ENCODE measurements at regions not wholly inside any gene's neighbourhood (a gene's known extent, or its start where the extent isn't known, plus 50 kb on each side); places are given as distances from the start of the nearest gene placed in this dataset.

DNA sequence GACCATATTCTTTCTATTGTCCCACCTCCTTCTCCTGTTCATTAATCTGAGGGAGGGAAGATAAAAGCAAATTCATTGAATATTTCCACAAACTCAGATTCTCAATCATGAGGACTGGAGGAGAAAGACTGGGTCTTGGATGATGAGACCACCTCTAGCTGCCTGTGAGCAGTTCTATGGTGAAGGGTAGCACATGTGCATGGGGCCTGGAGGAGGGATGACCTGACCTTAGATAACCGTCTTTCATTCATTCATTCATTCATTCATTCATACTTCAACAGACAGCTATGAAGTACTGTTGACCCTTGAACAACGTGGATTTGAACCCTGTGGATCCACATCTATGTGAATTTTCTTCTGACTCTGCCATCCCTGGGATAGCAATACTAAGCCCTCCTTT lies 68.4 kb downstream of the MED10 start:
- Histone ChIP-seq H3K4me3 (replicated peaks in 1 of 3) (no peak overlapping the region), H3K9me3 (no peaks in the 10 kb centered on the region), H3K4me1 (no peaks in the 10 kb centered on the region), H3K36me3 (no peaks in the 10 kb centered on the region), H3K27me3 (no peaks in the 10 kb centered on the region), H3K27ac (no peak overlapping the region)
- intact Hi-C loops (cut with DNase I), result no loop called here
- no peak for DNase-seq
- TF ChIP-seq POLR2A (IDR thresholded peaks at IDR 0.05), result no peak
- TF ChIP-seq, protein P1, sequence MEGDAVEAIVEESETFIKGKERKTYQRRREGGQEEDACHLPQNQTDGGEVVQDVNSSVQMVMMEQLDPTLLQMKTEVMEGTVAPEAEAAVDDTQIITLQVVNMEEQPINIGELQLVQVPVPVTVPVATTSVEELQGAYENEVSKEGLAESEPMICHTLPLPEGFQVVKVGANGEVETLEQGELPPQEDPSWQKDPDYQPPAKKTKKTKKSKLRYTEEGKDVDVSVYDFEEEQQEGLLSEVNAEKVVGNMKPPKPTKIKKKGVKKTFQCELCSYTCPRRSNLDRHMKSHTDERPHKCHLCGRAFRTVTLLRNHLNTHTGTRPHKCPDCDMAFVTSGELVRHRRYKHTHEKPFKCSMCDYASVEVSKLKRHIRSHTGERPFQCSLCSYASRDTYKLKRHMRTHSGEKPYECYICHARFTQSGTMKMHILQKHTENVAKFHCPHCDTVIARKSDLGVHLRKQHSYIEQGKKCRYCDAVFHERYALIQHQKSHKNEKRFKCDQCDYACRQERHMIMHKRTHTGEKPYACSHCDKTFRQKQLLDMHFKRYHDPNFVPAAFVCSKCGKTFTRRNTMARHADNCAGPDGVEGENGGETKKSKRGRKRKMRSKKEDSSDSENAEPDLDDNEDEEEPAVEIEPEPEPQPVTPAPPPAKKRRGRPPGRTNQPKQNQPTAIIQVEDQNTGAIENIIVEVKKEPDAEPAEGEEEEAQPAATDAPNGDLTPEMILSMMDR (IDR thresholded peaks at IDR 0.05), result no peak
- WGBS, 2 donors, result 59 to 65% methylated on average over 2 of the region's 2 CpGs

DNA sequence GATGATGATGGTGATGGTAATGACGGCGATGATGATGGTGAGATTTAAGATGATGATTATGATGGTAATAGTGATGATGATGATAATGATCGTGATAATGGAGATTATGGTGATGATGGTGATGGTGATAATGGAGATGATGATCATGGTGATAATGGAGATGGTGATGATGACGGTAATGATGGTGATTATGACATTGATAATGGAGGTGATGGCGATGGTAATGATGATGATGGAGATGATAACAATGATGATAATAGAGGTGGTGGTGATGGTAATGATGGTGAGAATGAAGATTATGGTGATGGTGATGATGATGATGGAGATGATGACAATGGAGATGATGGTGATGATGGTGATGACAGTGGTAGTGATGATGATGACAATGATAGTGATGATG lies 69.7 kb downstream of the MED10 start:
- Histone ChIP-seq H3K4me3 (replicated peaks in 1 of 3) (no peak overlapping the region), H3K9me3 (no peaks in the 10 kb centered on the region), H3K27me3 (no peaks in the 10 kb centered on the region), H3K4me1 (no peaks in the 10 kb centered on the region), H3K36me3 (no peaks in the 10 kb centered on the region), H3K27ac (no peak overlapping the region)
- DNase-seq, result no peak
- 86 to 87% methylated on average over 5 of the region's 5 CpGs for WGBS, 2 donors
- TF ChIP-seq, protein P1 (IDR thresholded peaks at IDR 0.05), result no peak
- no peak for TF ChIP-seq POLR2A (IDR thresholded peaks at IDR 0.05)
- intact Hi-C loops (cut with DNase I), result no loop called here

DNA sequence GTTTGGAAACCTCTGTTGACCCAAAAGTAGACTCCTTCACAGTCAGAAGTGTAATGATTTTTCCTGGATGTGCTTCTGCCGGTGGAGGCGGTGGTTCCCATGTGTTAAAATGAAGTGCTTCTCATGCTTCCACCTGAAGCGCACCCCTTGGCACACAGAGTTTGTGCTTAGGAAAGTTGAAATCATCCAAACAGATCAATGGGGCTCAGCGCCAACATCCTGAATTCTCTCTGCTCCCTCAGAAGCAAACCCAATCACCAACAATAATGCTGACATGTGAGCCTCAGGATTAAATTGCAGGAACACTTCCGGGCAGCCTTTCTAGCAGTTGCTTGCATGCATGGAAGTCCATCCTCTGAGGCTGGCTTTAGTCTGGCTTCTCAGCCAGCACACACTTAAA lies 71.0 kb downstream of the MED10 start:
- TF ChIP-seq POLR2A (IDR thresholded peaks at IDR 0.05), result no peak
- TF ChIP-seq, protein P1 (IDR thresholded peaks at IDR 0.05), result no peak
- no peaks in the 10 kb centered on the region for H3K9me3 ChIP-seq
- no peak overlapping the region for H3K27ac ChIP-seq
- H3K4me1 ChIP-seq, result no peaks in the 10 kb centered on the region
- no peaks in the 10 kb centered on the region for H3K27me3 ChIP-seq
- WGBS, 2 donors, result 76 to 82% methylated on average over 5 of the region's 5 CpGs
- intact Hi-C loops (cut with DNase I), result no loop called here
- H3K36me3 ChIP-seq, result no peaks in the 10 kb centered on the region
- no peak for DNase-seq
- H3K4me3 ChIP-seq (replicated peaks in 1 of 3), result no peak overlapping the region

DNA sequence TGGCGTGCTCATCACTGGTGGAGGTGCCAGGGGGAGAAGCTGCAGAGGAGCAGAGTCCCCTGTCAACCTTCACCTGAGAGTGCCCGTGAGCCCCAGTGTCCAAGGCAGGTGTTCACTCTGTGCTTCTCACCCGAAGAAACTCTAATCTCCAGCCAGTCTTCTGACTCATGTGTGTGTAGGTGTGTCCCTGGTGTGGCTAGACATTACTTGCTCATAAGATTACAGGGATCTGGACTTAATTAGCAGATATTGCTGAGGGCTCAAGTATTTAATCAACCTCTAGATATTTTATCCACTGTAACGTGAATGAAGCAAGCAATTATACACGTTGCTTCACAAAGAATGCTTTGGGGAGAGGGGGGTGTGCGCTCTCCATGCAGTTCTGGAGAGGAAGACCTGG lies 72.5 kb downstream of the MED10 start:
- no peak for DNase-seq
- Histone ChIP-seq H3K4me3 (replicated peaks in 1 of 3) (no peak overlapping the region), H3K36me3 (no peaks in the 10 kb centered on the region), H3K4me1 (no peaks in the 10 kb centered on the region), H3K27me3 (no peaks in the 10 kb centered on the region), H3K9me3 (no peaks in the 10 kb centered on the region), H3K27ac (no peak overlapping the region)
- intact Hi-C loops (cut with DNase I), result no loop called here
- WGBS, 2 donors, result 69 to 74% methylated on average over 6 of the region's 6 CpGs
- TF ChIP-seq POLR2A (IDR thresholded peaks at IDR 0.05), result no peak
- TF ChIP-seq, protein P1 (IDR thresholded peaks at IDR 0.05), result no peak

DNA sequence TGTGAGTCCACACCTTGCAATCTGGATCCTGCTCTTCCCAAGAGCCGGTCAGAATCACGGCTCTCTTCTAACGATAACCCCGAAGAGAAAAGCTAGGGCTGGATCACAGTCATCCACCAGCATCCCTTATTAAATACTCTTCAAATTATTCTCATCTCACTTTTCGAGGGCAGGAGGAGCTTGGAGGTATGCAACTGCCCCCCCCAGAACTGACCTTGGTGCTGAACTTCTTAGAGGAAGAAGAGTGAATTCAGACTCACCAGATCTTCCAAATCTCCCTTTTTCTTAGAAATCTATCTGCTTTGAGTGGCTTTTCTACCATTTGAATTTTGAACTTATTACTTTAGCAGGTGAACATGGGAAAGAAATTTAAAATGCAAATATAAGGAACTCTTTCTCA lies 75.7 kb downstream of the MED10 start:
- H3K36me3 ChIP-seq, result no peaks in the 10 kb centered on the region
- H3K9me3 ChIP-seq, result no peaks in the 10 kb centered on the region
- H3K27ac ChIP-seq, result no peak overlapping the region
- no peak for DNase-seq
- intact Hi-C loops (cut with DNase I), result no loop called here
- 42 to 61% methylated on average over 5 of the region's 5 CpGs for WGBS, 2 donors
- H3K4me1 ChIP-seq, result no peaks in the 10 kb centered on the region
- H3K4me3 ChIP-seq (replicated peaks in 1 of 3), result no peak overlapping the region
- no peak for TF ChIP-seq POLR2A (IDR thresholded peaks at IDR 0.05)
- TF ChIP-seq, protein P1 (IDR thresholded peaks at IDR 0.05), result no peak
- no peaks in the 10 kb centered on the region for H3K27me3 ChIP-seq

Data from thyroid gland (tissue), 4 donors.